HAP-1 (cell line): ENCODE measurements at regions not wholly inside any gene's neighbourhood (a gene's known extent, or its start where the extent isn't known, plus 50 kb on each side); places are given as distances from the start of the nearest gene placed in this dataset.
A peak's percentile ranks its signal among the peaks of the same experiment; 100 is the strongest.
"Not testable (repeated sequence)": the region's sequence is repeated elsewhere in the genome, so short reads cannot be mapped to it uniquely, and the experiment has no call there.

Source experiments
- DNase-seq, 2 experiments: peaks; one replicate each; pipeline ENCODE4 v3.0.0-alpha.2; 2016 to 2020; ENCODE audit warnings: low spot score in 2 of 2
- H3K27me3 ChIP-seq: fragments of 250-450 bp; sonication (Bioruptor Pico); 2 replicates; pipeline ENCODE4 v1.5.1; 2020; ENCODE audit warnings: low read depth, mild to moderate bottlenecking, moderate library complexity
- H3K36me3 ChIP-seq: fragments of 250-450 bp; sonication (Bioruptor Pico); replicated peaks from 2 replicates; pipeline ENCODE4 v1.5.1; 2020; ENCODE audit warnings: mild to moderate bottlenecking
- H3K4me1 ChIP-seq: fragments of 250-450 bp; sonication (Bioruptor Pico); 2 replicates; pipeline ENCODE4 v1.5.1; 2020; ENCODE audit warnings: mild to moderate bottlenecking
- H3K4me3 ChIP-seq: fragments of 250-450 bp; sonication (Bioruptor Pico); 2 replicates; pipeline ENCODE4 v1.5.1; 2020; ENCODE audit warnings: mild to moderate bottlenecking, moderate library complexity
- H3K9me3 ChIP-seq: fragments of 250-450 bp; sonication (Bioruptor Pico); 2 replicates; pipeline ENCODE4 v1.5.1; 2020; ENCODE audit warnings: mild to moderate bottlenecking, moderate library complexity
- in situ Hi-C: fragments of 300-500 bp; cut with MboI; formaldehyde crosslinking; loops from 3 replicates; pipeline ENCODE4 v1.14.3; 2020; ENCODE audit warnings: low sequenced_read_pairs, inconsistent platforms, mixed read lengths

DNA sequence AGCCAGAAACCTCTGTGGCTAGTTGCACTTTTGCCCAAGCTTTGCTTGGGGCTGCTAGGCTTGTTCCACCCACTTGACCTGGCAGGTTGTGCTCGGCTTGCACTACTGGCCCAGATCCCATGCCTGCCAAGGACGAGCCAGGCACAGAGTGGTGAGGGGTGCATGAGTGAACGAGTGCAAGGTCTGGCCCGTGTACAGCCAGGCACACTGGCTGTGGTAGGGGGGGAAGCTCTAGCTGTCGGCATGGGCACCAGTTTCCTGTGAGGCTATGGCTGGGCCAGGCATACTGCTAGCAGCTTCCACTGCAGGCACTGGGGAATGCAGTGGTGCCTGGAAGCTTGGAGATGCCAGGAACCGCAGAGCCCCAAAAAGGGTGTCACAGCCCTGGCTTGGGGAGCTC, 210.4 kb downstream of the AKAIN1 start:
- no peak overlapping the region for H3K4me3 ChIP-seq
- in situ Hi-C loops: no loop called here
- DNase-seq: no peak
- no peaks in the 10 kb centered on the region for H3K4me1 ChIP-seq
- no peaks in the 10 kb centered on the region for H3K27me3 ChIP-seq
- no peaks in the 10 kb centered on the region for H3K9me3 ChIP-seq
- no peaks in the 10 kb centered on the region for H3K36me3 ChIP-seq

DNA sequence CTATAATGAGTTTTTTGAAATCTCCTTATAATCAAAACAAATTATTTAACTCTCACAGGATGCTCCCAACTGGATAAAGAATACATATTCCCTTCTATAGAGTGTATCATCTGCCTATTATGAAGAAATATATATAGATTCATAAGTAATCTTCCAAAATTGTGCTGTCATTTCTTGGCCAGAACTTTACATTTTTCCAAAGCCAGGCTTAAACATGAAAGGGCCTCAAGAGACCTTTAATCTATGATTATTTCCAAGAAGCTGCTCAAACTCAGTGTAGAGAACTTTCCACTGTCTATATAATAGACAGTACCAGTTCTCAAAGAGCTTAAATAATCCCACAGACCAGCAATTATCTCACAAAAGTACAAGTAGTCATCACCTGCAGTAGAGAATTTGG, 211.0 kb downstream of the AKAIN1 start:
- Histone ChIP-seq H3K36me3 (no peaks in the 10 kb centered on the region), H3K4me3 (no peak overlapping the region), H3K9me3 (no peaks in the 10 kb centered on the region), H3K4me1 (no peaks in the 10 kb centered on the region), H3K27me3 (no peaks in the 10 kb centered on the region)
- in situ Hi-C loops: no loop called here
- no peak for DNase-seq

DNA sequence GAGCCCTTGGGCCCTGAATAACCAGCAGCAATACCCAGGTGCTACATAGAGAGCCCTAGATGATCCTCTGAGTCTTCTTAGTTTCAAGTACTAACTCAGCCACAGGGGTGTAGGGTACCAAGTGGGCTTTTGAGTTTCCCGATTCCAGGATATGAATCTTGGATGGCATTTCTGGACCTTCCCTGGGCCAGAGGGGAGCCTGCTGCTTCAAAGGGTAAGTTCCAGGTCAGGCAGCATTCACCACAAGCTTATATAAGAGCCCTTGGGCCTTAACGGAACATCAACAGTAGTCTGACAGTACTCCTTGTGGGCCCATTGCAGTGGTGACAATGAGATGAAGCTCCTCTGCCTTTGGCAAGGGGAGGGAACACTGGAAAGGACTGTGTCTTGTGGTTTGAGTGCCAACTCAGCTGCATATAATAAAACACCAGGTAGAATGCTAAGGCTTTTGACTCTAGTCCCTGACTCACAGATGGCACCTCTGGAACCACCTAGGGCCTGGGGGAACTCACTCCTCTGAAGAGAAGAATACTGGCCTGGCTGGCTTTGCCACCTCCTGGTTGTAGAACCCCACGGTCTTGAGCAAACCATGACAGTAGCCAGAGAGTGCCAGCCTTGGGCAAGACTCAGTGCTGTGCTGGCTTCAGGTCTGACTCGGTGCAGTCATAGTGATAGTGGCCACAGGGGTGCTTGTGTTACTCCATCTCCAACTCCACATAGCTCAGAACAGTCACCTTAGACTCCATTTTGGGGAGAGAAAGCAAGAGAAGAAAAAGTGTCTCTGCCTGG, 235.7 kb downstream of the AKAIN1 start:
- Histone ChIP-seq H3K27me3 (no peaks in the 10 kb centered on the region), H3K36me3 (no peaks in the 10 kb centered on the region), H3K4me1 (no peaks in the 10 kb centered on the region), H3K9me3 (no peaks in the 10 kb centered on the region), H3K4me3 (no peak overlapping the region)
- in situ Hi-C loops: no loop called here
- no peak for DNase-seq

DNA sequence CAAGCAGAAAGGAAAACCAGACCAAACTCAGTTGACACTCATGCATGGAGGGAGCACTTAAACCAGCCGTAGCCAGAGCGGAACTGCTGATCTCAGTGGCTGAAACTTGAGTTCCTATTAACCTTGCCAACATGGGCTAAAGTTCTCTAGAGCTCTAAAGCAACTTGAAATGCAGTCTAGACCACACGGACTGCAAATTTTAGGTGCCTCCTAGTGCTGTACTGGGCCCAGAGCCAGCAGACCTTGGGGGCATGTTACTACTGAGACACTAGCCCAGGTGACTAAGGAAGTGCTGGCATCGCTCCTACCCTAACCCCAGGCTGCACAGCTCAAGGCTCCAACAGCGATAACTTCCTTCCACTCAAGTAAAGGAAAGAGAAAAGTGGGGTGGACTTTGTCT, 236.5 kb downstream of the AKAIN1 start:
- no peaks in the 10 kb centered on the region for H3K9me3 ChIP-seq
- H3K4me1 ChIP-seq: no peaks in the 10 kb centered on the region
- H3K36me3 ChIP-seq: no peaks in the 10 kb centered on the region
- DNase-seq: no peak
- in situ Hi-C loops: no loop called here
- H3K27me3 ChIP-seq: no peaks in the 10 kb centered on the region
- H3K4me3 ChIP-seq: no peak overlapping the region

DNA sequence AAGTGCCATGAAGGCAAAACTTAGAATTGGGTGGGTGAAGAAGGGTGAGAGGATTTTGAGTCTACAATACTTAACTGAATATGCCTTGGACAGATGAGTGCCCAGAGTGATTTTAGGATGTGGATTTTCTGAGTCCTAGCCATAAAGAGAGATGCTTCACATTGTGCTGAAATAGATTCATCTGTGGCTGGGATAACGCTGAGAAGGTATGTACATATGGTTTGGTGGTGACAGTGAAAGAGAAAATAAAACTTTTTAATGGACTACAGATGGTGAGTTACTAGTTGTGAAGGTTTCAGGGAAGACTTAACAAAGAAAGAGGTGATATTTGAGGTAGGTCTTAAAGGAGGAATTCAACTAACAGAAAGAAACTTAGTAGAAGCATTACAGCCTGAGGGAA, 265.8 kb downstream of the AKAIN1 start:
- Histone ChIP-seq H3K4me1 (no peaks in the 10 kb centered on the region), H3K27me3 (no peaks in the 10 kb centered on the region), H3K36me3 (no peaks in the 10 kb centered on the region), H3K4me3 (no peak overlapping the region), H3K9me3 (no peaks in the 10 kb centered on the region)
- no peak for DNase-seq
- in situ Hi-C loops: no loop called here

DNA sequence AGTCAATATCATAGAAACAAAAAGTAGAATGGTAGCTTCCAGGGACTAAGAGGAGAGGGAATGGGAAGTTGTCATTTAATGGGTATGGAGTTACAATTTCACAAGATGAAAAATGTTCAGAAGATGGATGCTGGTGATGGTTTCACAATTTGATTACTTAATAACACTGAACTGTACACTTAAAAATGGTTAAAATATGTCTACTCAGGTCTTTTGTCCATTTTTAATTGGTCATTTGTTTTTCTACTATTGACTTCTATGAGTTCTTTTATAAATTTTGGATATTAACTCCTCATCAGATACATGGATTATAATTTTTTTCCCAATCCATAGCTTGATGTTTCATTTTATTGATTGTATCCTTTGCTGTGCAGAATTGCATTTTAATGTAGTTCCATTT, 275.5 kb downstream of the AKAIN1 start:
- Histone ChIP-seq H3K4me1 (peaks cover 11% of the 10 kb centered on the region), H3K9me3 (peaks cover 4% of the 10 kb centered on the region; the same call in 1 of the 2 replicates), H3K4me3 (no peak overlapping the region), H3K27me3 (no peaks in the 10 kb centered on the region), H3K36me3 (no peaks in the 10 kb centered on the region)
- in situ Hi-C loops: no loop called here
- no peak for DNase-seq

DNA sequence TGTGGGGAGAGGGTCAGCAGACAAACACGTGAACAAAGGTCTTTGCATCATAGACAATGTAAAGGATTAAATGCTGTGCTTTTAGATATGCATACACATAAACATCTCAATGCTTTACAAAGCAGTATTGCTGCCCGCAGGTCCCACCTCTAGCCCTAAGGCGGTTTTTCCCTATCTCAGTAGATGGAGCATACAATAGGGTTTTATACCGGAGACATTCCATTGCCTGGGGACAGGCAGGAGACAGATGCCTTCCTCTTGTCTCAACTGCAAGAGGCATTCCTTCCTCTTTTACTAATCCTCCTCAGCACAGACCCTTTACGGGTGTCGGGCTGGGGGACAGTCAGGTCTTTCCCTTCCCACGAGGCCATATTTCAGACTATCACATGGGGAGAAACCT, 279.5 kb downstream of the AKAIN1 start:
- H3K27me3 ChIP-seq, H3K4me3 ChIP-seq, H3K36me3 ChIP-seq, H3K9me3 ChIP-seq, in situ Hi-C loops: not testable (repeated sequence)
- peak; percentile 70 to 71 for DNase-seq
- H3K4me1 ChIP-seq: peaks cover 11% of the 10 kb centered on the region

DNA sequence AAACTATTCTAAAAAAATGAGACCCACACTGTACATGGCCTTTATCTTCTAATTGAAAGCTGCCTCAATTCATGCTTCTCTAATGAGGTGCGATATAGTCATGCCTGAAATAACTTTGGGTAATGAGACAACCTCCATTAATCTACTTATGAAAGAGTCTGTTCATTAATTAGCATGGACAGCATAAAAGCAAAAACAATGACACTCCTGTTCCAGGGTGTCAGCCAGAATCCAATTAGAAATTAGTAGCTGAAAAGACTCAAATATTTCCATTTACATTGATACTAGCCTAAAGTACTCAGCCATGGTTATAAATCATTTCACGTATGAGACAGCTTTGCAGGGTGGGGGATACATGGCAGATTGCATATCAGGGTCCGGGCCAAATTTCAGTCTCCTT, 288.7 kb downstream of the AKAIN1 start:
- DNase-seq: peak in 1 of 2 experiments; percentile 22
- Histone ChIP-seq H3K27me3 (no peaks in the 10 kb centered on the region), H3K36me3 (no peaks in the 10 kb centered on the region), H3K4me1 (peaks cover 15% of the 10 kb centered on the region), H3K9me3 (no peaks in the 10 kb centered on the region), H3K4me3 (no peak overlapping the region)
- in situ Hi-C loops: no loop called here

DNA sequence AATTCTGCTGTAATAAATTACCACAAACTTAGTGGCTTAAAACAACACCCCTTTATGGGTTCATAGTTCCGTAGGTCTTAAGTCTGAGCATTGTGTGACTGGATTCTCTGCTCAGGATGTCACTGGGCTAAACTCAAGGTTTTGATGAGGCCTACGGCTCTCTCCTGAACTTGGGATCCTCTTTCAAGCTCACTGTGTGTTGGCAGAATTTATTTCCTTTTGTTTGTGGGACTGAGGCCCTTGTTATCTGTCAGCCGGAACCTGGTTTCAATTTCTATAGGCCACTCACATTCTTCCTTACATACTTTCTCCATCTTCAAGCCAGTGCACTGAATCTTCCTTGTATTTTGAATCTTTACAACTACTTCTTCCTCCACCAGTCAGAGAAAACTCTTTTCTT, 290.2 kb downstream of the AKAIN1 start:
- Histone ChIP-seq H3K9me3 (no peaks in the 10 kb centered on the region), H3K27me3 (no peaks in the 10 kb centered on the region), H3K36me3 (no peaks in the 10 kb centered on the region), H3K4me1 (peaks cover 15% of the 10 kb centered on the region), H3K4me3 (no peak overlapping the region)
- DNase-seq: no peak
- in situ Hi-C loops: no loop called here

DNA sequence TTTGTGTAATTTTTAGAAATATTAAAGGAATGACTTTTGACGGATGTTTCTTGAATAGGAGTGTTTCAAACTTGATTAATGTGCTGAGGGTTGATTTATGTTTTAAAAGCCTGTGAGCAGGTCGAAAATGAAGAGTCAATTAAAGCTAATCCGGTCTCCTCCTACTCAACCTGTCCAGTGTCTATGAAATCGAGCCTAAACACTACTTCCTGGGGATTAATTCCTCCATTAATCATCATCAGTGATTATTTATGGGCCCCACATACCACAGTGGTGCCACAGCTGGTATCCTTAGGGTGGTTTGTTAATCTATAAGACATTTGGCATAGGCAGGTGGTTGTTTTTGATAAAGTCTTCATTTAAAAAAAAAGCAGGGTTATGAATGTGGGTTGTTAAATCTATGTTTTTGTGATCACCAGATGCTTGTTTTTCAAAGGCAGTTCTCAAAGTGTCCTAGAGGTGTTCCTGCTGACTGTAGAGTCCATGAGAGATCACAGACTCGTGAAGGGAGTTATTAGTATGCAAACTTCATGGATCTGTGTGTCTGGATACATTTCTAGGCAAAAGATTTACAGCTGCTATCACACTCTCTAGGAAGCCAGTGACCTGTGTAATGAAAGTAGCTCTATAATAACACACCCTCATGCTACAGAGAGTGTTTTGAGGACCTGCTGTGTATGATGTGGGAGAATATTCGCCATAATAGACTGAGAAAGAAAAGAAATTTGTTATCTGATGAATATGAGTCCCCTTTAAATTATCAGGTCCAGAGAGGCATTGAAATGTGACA, 308.6 kb downstream of the AKAIN1 start:
- H3K27me3 ChIP-seq: no peaks in the 10 kb centered on the region
- no peaks in the 10 kb centered on the region for H3K36me3 ChIP-seq

DNA sequence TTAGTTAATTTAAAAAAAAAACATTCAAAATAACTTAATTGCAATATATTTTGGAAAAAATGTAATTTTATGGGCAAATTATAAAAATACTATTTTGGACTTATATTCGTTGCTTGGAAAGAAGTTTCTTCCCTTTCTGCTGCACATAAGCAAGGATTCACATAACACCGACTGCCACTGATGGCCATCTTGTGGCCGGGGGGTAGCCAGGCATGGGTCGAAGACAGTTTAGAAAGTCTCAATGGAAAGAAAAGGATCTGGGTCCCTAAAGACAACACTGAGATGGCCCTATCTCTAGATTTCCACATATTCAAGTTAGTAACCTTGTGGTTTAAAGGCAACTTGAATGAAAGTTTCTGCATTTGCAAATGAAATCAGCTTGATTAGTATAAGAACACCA, 318.6 kb downstream of the AKAIN1 start:
- H3K36me3 ChIP-seq: no peaks in the 10 kb centered on the region
- H3K4me3 ChIP-seq: no peak overlapping the region
- in situ Hi-C loops: no loop called here
- no peaks in the 10 kb centered on the region for H3K27me3 ChIP-seq
- H3K9me3 ChIP-seq: no peaks in the 10 kb centered on the region
- DNase-seq: no peak
- no peaks in the 10 kb centered on the region for H3K4me1 ChIP-seq

More for the DNA sequence above, 308.6 kb downstream of the AKAIN1 start:
- no peak for DNase-seq
- in situ Hi-C loops: no loop called here
- peaks cover 4% of the 10 kb centered on the region for H3K9me3 ChIP-seq
- H3K4me3 ChIP-seq: no peak overlapping the region
- H3K4me1 ChIP-seq: no peaks in the 10 kb centered on the region

DNA sequence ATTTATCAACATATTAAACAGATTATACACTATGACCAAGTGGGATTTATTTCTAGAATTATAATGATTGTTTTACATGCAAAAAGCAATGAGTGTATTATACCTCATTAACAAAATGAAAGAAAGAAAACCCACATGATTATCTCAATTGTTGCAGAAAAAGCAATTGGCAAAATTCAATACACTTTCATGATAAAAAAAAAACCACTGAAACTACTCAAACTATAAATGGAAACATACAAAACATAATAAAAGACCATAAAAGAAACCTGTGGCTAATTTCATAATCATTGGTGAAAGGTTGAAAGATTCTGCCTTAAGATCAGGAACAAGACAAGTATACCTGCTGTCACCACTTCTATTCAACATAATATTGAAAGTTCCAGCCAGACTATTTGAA, 325.9 kb downstream of the AKAIN1 start:
- Histone ChIP-seq H3K4me3 (no peak overlapping the region), H3K36me3 (no peaks in the 10 kb centered on the region), H3K4me1 (peaks cover 22% of the 10 kb centered on the region), H3K27me3 (no peaks in the 10 kb centered on the region), H3K9me3 (peaks cover 12% of the 10 kb centered on the region)
- in situ Hi-C loops: no loop called here
- no peak for DNase-seq

DNA sequence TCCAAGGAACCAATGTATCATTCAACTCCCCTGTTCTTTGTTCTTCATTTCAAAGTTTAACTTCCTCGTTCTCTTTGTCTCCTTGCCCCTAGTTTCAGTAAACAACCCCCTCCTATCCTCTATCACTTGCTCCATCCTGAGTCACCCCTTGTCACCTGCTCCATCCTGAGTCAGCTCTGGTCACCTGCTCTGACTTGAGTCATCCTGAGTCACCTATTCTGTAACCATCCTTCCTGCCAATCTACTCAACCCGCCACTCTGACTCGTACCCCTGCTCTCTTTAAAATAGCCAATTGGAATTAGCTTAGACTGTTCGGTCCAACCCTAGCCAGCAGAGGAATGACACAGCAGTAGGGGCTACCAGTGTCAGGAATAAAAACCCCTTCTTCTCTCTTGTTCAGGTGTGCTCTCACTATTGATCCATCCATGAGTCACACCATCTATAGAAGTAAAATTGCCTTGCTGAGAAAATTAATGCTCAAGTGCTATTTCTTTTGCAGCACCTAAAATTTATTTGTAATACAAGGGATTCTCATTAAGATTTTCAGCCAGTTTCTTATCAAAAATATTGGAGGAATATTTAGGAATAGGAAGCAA, 326.8 kb downstream of the AKAIN1 start:
- peaks cover 12% of the 10 kb centered on the region for H3K9me3 ChIP-seq
- in situ Hi-C loops: no loop called here
- no peak for DNase-seq
- peaks cover 22% of the 10 kb centered on the region for H3K4me1 ChIP-seq
- no peaks in the 10 kb centered on the region for H3K36me3 ChIP-seq
- no peaks in the 10 kb centered on the region for H3K27me3 ChIP-seq
- H3K4me3 ChIP-seq: no peak overlapping the region

DNA sequence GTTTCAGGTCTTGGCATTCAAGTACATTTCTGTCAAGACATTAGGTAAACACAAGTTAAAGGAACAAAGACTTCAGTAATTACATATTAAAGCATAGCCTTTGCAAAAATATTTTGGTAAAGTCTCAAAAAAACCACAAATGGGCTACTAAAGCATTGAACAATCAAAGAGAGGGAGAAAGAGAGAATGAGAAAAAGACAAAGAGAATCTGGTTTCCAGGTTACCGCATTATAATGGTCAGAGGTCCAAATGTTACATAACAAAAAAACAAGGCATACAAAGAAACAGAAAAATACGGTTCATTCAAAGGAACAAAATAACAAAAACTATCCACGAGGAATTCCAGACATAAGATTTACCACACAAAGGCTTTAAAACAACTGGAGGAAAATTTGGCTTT, 327.9 kb downstream of the AKAIN1 start:
- Histone ChIP-seq H3K27me3 (no peaks in the 10 kb centered on the region), H3K36me3 (no peaks in the 10 kb centered on the region), H3K4me1 (peaks cover 22% of the 10 kb centered on the region), H3K9me3 (peaks cover 12% of the 10 kb centered on the region), H3K4me3 (no peak overlapping the region)
- DNase-seq: peak in 1 of 2 experiments; percentile 97
- in situ Hi-C loops: no loop called here
